ENCODE measurements at regions not wholly inside any gene's neighbourhood (a gene's known extent, or its start where the extent isn't known, plus 50 kb on each side); places are given as distances from the start of the nearest gene placed in this dataset.

GRCh38 chr11:29029452-29029851 lies 921.3 kb downstream of the METTL15 start:
- DNase-seq, result no peak
- Mint-ChIP-seq H3K9me3 (peaks cover 30% of the 10 kb centered on the region), H3K27ac (no peak overlapping the region), H3K36me3 (ENCODE audit: low read depth) (no peaks in the 10 kb centered on the region), H3K4me1 (no peaks in the 10 kb centered on the region), H3K27me3 (ENCODE audit: low read depth, poor library complexity) (no peaks in the 10 kb centered on the region), H3K4me3 (no peak overlapping the region)
- TF ChIP-seq CTCF (IDR thresholded peaks at IDR 0.05), result no peak

- Mint-ChIP-seq H3K36me3 (ENCODE audit: low read depth) (no peaks in the 10 kb centered on the region), H3K27me3 (ENCODE audit: low read depth, poor library complexity) (no peaks in the 10 kb centered on the region), H3K4me1 (no peaks in the 10 kb centered on the region), H3K9me3 (peaks cover 30% of the 10 kb centered on the region), H3K4me3 (no peak overlapping the region), H3K27ac (no peak overlapping the region)
- DNase-seq, result no peak
- no peak for TF ChIP-seq CTCF (IDR thresholded peaks at IDR 0.05)
Observed at GRCh38 chr11:29027436-29027835, 919.2 kb downstream of the METTL15 start.

- Mint-ChIP-seq H3K9me3 (peaks cover 30% of the 10 kb centered on the region), H3K36me3 (ENCODE audit: low read depth) (no peaks in the 10 kb centered on the region), H3K4me3 (no peak overlapping the region), H3K4me1 (no peaks in the 10 kb centered on the region), H3K27ac (no peak overlapping the region), H3K27me3 (ENCODE audit: low read depth, poor library complexity) (no peaks in the 10 kb centered on the region)
- DNase-seq, result no peak
- no peak for TF ChIP-seq CTCF (IDR thresholded peaks at IDR 0.05)
Observed at GRCh38 chr11:29026286-29026685, 918.1 kb downstream of the METTL15 start.

- DNase-seq, result no peak
- Mint-ChIP-seq H3K4me3 (no peak overlapping the region), H3K9me3 (peaks cover 27% of the 10 kb centered on the region), H3K4me1 (no peaks in the 10 kb centered on the region), H3K27ac (no peak overlapping the region), H3K27me3 (ENCODE audit: low read depth, poor library complexity) (no peaks in the 10 kb centered on the region), H3K36me3 (ENCODE audit: low read depth) (no peaks in the 10 kb centered on the region)
- TF ChIP-seq CTCF (IDR thresholded peaks at IDR 0.05), result no peak
Observed at GRCh38 chr11:29025001-29025400, 916.8 kb downstream of the METTL15 start.

- no peak for DNase-seq
- no peak overlapping the region for H3K27ac Mint-ChIP-seq
- peaks cover 21% of the 10 kb centered on the region for H3K9me3 Mint-ChIP-seq
- no peaks in the 10 kb centered on the region for H3K36me3 Mint-ChIP-seq (ENCODE audit: low read depth)
- no peak overlapping the region for H3K4me3 Mint-ChIP-seq
- H3K4me1 Mint-ChIP-seq, result no peaks in the 10 kb centered on the region
- no peak for TF ChIP-seq CTCF (IDR thresholded peaks at IDR 0.05)
- no peaks in the 10 kb centered on the region for H3K27me3 Mint-ChIP-seq (ENCODE audit: low read depth, poor library complexity)
Observed at GRCh38 chr11:29024386-29024785, 916.2 kb downstream of the METTL15 start.

- Mint-ChIP-seq H3K4me3 (no peak overlapping the region), H3K27ac (no peak overlapping the region), H3K9me3 (peaks cover 14% of the 10 kb centered on the region), H3K36me3 (ENCODE audit: low read depth) (no peaks in the 10 kb centered on the region), H3K27me3 (ENCODE audit: low read depth, poor library complexity) (no peaks in the 10 kb centered on the region), H3K4me1 (no peaks in the 10 kb centered on the region)
- DNase-seq, result no peak
- TF ChIP-seq CTCF (IDR thresholded peaks at IDR 0.05), result no peak
Observed at GRCh38 chr11:29023761-29024160, 915.6 kb downstream of the METTL15 start.

Data from nephron progenitor cell (in vitro differentiated cells).